ENCODE measurements at regions not wholly inside any gene's neighbourhood (a gene's known extent, or its start where the extent isn't known, plus 50 kb on each side); places are given as distances from the start of the nearest gene placed in this dataset.

- no peak for DNase-seq (ENCODE audit: low read depth)
- H3K4me3 ChIP-seq (ENCODE audit: low read depth, low read length) = no peak overlapping the region
- TF ChIP-seq, protein P1, sequence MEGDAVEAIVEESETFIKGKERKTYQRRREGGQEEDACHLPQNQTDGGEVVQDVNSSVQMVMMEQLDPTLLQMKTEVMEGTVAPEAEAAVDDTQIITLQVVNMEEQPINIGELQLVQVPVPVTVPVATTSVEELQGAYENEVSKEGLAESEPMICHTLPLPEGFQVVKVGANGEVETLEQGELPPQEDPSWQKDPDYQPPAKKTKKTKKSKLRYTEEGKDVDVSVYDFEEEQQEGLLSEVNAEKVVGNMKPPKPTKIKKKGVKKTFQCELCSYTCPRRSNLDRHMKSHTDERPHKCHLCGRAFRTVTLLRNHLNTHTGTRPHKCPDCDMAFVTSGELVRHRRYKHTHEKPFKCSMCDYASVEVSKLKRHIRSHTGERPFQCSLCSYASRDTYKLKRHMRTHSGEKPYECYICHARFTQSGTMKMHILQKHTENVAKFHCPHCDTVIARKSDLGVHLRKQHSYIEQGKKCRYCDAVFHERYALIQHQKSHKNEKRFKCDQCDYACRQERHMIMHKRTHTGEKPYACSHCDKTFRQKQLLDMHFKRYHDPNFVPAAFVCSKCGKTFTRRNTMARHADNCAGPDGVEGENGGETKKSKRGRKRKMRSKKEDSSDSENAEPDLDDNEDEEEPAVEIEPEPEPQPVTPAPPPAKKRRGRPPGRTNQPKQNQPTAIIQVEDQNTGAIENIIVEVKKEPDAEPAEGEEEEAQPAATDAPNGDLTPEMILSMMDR (conservative IDR thresholded peaks at IDR 0.05; ENCODE audit: low read depth, low read length) = no peak
Observed at GRCh38 chr9:18348083-18348475, 125.9 kb upstream of the ADAMTSL1 start.

DNA sequence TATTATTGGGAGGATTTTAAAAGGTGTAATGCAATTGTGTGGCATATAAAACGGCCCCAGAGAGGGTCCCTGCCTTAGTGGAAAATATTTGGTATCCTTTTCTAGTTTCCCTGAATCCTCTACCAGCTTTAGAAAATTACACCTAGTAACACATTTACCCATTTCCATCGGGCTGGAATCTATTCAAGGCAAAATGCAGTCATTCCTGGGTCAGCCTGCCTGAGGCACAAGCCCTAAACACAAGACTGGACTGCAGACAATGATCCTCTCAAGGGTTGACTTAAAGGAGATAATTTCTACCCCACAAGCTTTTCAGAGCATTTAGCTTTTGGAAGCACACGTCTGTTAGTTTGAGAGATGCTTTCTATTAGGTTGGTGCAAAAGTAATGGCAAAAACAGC, 124.4 kb upstream of the ADAMTSL1 start:
- DNase-seq (ENCODE audit: low read depth) = no peak
- TF ChIP-seq, protein P1 (conservative IDR thresholded peaks at IDR 0.05; ENCODE audit: low read depth, low read length) = no peak

GRCh38 chr9:18350036-18350435, 123.9 kb upstream of the ADAMTSL1 start:
- no peak overlapping the region for H3K4me3 ChIP-seq (ENCODE audit: low read depth, low read length)
- no peak for DNase-seq (ENCODE audit: low read depth)
- TF ChIP-seq, protein P1 (conservative IDR thresholded peaks at IDR 0.05; ENCODE audit: low read depth, low read length) = no peak

More for the DNA sequence above, 124.4 kb upstream of the ADAMTSL1 start:
- no peak overlapping the region for H3K4me3 ChIP-seq (ENCODE audit: low read depth, low read length)

DNA sequence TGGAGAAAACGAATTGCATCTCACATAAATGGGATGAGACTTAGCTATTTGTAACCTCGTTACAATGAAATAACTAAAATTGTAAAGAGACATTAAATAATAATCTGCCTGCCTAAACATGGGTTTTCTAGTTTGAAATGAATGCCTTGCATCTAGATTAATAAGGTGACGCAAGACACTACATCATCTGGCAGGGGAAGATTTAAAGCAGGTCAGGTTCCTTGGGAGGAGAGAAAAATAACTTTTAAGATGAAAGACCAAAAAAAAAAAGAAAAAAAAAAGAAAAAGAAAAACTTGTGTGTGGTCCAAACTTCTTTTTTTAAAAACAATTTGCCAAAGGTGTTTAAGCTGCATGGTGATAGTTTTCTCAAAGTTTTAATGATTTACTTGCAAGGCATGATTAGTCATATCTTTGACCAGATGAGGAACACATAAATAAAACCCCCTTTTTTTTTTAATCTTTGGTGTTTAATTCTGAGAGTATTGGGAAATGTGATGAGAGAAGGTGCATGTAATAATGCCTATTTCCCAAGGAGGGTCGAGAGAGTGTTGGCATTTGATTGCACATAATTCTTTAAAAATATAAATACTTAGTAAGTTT, 122.9 kb upstream of the ADAMTSL1 start:
- DNase-seq (ENCODE audit: low read depth) = no peak
- H3K4me3 ChIP-seq (ENCODE audit: low read depth, low read length) = no peak overlapping the region

GRCh38 chr9:18352711-18353110, 121.2 kb upstream of the ADAMTSL1 start:
- no peak overlapping the region for H3K4me3 ChIP-seq (ENCODE audit: low read depth, low read length)
- TF ChIP-seq, protein P1 (conservative IDR thresholded peaks at IDR 0.05; ENCODE audit: low read depth, low read length) = no peak

More for the DNA sequence above, 122.9 kb upstream of the ADAMTSL1 start:
- TF ChIP-seq, protein P1 (conservative IDR thresholded peaks at IDR 0.05; ENCODE audit: low read depth, low read length) = no peak

GRCh38 chr9:18353473-18353872, 120.5 kb upstream of the ADAMTSL1 start:
- DNase-seq (ENCODE audit: low read depth) = no peak
- H3K4me3 ChIP-seq (ENCODE audit: low read depth, low read length) = no peak overlapping the region

More at GRCh38 chr9:18352711-18353110, 121.2 kb upstream of the ADAMTSL1 start:
- no peak for DNase-seq (ENCODE audit: low read depth)

More at GRCh38 chr9:18353473-18353872, 120.5 kb upstream of the ADAMTSL1 start:
- TF ChIP-seq, protein P1 (conservative IDR thresholded peaks at IDR 0.05; ENCODE audit: low read depth, low read length) = no peak

Data from choroid plexus epithelial cell (primary cell).